Astrocyte (in vitro differentiated cells and primary cell): ENCODE measurements at regions not wholly inside any gene's neighbourhood (a gene's known extent, or its start where the extent isn't known, plus 50 kb on each side); places are given as distances from the start of the nearest gene placed in this dataset.

ENCODE experiments used
- DNase-seq: peaks from one replicate; pipeline ENCODE4 v3.0.0-alpha.2; 2010; ENCODE audit warnings: low read depth
- FAIRE-seq: peaks from 2 replicates; lab custom pipeline; 2011; peaks lifted over from hg19 to GRCh38; lab: Jason Lieb, UNC
- H2AFZ ChIP-seq: 2 replicates; pipeline ENCODE4 v1.6.0; 2012; ENCODE audit warnings: low read depth, low read length, inconsistent platforms
- H3K27ac ChIP-seq: 2 replicates; pipeline ENCODE4 v1.5.1; 2011; ENCODE audit warnings: low read depth, low read length, inconsistent platforms
- H3K27me3 ChIP-seq: 2 replicates; pipeline ENCODE4 v1.6.0; 2011; ENCODE audit warnings: low read length, inconsistent platforms; ENCODE audit not compliant: insufficient read depth
- H3K36me3 ChIP-seq: 2 replicates; pipeline ENCODE4 v1.5.1; 2011; ENCODE audit warnings: low read length, inconsistent platforms; ENCODE audit not compliant: insufficient read depth
- H3K4me1 ChIP-seq: 2 replicates; pipeline ENCODE4 v1.5.1; 2011; ENCODE audit warnings: low read length, inconsistent platforms; ENCODE audit not compliant: insufficient read depth
- H3K4me2 ChIP-seq: 2 replicates; pipeline ENCODE4 v1.6.0; 2012; ENCODE audit warnings: low read length, inconsistent platforms
- H3K4me3 ChIP-seq: 2 replicates; pipeline ENCODE4 v1.5.1; 2011; ENCODE audit warnings: low read depth, mild to moderate bottlenecking, low read length, inconsistent platforms; ENCODE audit not compliant: insufficient read depth
- H3K79me2 ChIP-seq: 2 replicates; pipeline ENCODE4 v1.6.0; 2012; ENCODE audit warnings: mild to moderate bottlenecking, low read length, inconsistent platforms; ENCODE audit not compliant: insufficient read depth
- H3K9ac ChIP-seq: 2 replicates; pipeline ENCODE4 v1.6.0; 2012; ENCODE audit warnings: mild to moderate bottlenecking, low read length, inconsistent platforms
- H3K9me3 ChIP-seq: 2 replicates; pipeline ENCODE4 v1.5.1; 2012; ENCODE audit warnings: low read depth, mild to moderate bottlenecking, low read length, inconsistent platforms; ENCODE audit not compliant: insufficient read depth
- H4K20me1 ChIP-seq: 2 replicates; pipeline ENCODE4 v1.6.0; 2012; ENCODE audit warnings: low read length, inconsistent platforms; ENCODE audit not compliant: insufficient read depth
- H3K27ac Mint-ChIP-seq: one replicate; pipeline ENCODE4 v1.8.0; 2021; ENCODE audit warnings: mild to moderate bottlenecking, mixed read lengths; ENCODE audit not compliant: unreplicated experiment
- H3K27me3 Mint-ChIP-seq: one replicate; pipeline ENCODE4 v1.8.0; 2021; ENCODE audit warnings: low read depth, mixed read lengths; ENCODE audit not compliant: unreplicated experiment
- H3K36me3 Mint-ChIP-seq: one replicate; pipeline ENCODE4 v1.8.0; 2021; ENCODE audit warnings: low read depth, mixed read lengths; ENCODE audit not compliant: unreplicated experiment
- H3K4me1 Mint-ChIP-seq: one replicate; pipeline ENCODE4 v1.8.0; 2021; ENCODE audit warnings: low read depth, mixed read lengths; ENCODE audit not compliant: unreplicated experiment
- H3K4me3 Mint-ChIP-seq: one replicate; pipeline ENCODE4 v1.8.0; 2021; ENCODE audit warnings: mild to moderate bottlenecking, moderate library complexity, mixed read lengths; ENCODE audit not compliant: unreplicated experiment
- H3K9me3 Mint-ChIP-seq: one replicate; pipeline ENCODE4 v1.8.0; 2021; ENCODE audit warnings: mild to moderate bottlenecking, mixed read lengths; ENCODE audit not compliant: unreplicated experiment
- CTCF ChIP-seq: IDR thresholded peaks from 2 replicates; pipeline ENCODE4 v1.5.1; 2011; ENCODE audit warnings: low read depth, mild to moderate bottlenecking, inconsistent platforms, low read length, moderate library complexity; ENCODE audit not compliant: insufficient read depth
- EZH2 ChIP-seq: IDR thresholded peaks from 2 replicates; pipeline ENCODE4 v1.6.1; 2012; ENCODE audit warnings: mild to moderate bottlenecking, low read length, inconsistent platforms; ENCODE audit not compliant: insufficient read depth

DNA sequence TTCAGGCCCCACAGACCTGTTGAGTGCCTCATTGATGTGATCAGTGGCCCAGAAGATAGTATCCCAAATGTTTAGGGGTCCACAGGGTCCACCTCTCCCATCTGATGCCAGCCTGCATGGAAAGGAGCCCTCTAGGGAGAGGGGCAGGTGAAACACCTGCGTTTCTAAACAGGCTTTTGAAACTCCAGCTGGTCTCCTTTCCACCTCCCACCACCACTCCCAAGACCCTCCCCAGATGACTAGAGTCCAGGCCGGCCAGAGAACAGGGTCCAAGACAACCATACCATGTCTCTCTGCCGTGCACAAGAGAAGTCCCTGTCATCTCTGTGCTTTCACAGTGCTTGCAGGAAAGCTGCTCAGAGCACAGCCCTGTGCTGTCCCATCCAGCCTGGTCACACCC is 105.0 kb upstream of the NANOS1 start:
- no peak overlapping the region for H3K27ac Mint-ChIP-seq
- no peaks in the 10 kb centered on the region for H3K79me2 ChIP-seq
- H3K9me3 ChIP-seq, result no peaks in the 10 kb centered on the region
- H3K9me3 Mint-ChIP-seq, result peaks cover 4% of the 10 kb centered on the region
- no peak overlapping the region for H2AFZ ChIP-seq
- H3K4me3 Mint-ChIP-seq, result no peak overlapping the region
- no peaks in the 10 kb centered on the region for H3K36me3 Mint-ChIP-seq
- no peaks in the 10 kb centered on the region for H3K4me1 Mint-ChIP-seq
- peaks cover 6% of the 10 kb centered on the region for H3K27me3 Mint-ChIP-seq
- FAIRE-seq (no peak), DNase-seq (no peak)
- H3K9ac ChIP-seq, result no peak overlapping the region
- H3K4me2 ChIP-seq, result no peak overlapping the region
- H4K20me1 ChIP-seq, result no peaks in the 10 kb centered on the region
- TF ChIP-seq CTCF (no peak), EZH2 (no peak)
- no peaks in the 10 kb centered on the region for H3K36me3 ChIP-seq
- no peaks in the 10 kb centered on the region for H3K4me1 ChIP-seq
- H3K4me3 ChIP-seq, result no peak overlapping the region
- no peaks in the 10 kb centered on the region for H3K27me3 ChIP-seq
- H3K27ac ChIP-seq, result no peak overlapping the region

DNA sequence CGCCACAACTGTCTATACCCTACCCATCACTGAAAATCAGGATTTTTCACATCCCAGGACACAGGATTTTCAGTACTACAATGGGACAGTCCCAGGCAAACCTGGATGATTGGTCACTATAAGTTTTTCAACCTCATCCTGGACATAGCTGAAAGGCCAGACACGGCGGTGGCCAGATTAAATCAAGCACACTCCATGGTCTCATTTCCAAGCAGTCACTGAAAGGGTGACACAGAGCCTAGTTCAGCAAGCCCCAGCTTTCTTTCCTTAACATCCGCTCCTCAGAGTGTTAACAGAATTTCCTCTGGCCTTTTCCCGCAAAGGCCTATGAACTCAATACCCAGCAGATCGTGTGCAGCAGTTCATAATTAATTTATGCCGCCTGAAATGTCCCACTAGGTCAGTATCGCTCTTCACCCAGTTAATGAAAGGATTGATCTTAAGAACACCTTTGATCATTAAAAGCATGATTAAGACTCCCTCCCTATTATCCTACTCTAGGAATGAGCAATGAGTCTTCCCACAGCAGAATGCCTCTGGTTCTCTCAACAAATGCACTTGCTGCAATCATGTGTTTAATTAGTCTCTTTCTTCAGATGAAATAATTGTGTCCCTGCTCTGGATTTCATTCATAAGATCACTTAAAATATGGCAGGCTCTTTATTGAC is 104.0 kb upstream of the NANOS1 start:
- Histone ChIP-seq H3K4me3 (no peak overlapping the region), H3K27me3 (no peaks in the 10 kb centered on the region), H3K4me1 (no peaks in the 10 kb centered on the region), H3K9me3 (no peaks in the 10 kb centered on the region), H3K4me2 (no peak overlapping the region), H2AFZ (no peak overlapping the region), H3K27ac (no peak overlapping the region), H4K20me1 (no peaks in the 10 kb centered on the region), H3K79me2 (no peaks in the 10 kb centered on the region), H3K9ac (no peak overlapping the region), H3K36me3 (no peaks in the 10 kb centered on the region)
- DNase-seq, result no peak
- Mint-ChIP-seq H3K36me3 (no peaks in the 10 kb centered on the region), H3K27ac (no peak overlapping the region), H3K27me3 (peaks cover 6% of the 10 kb centered on the region), H3K9me3 (peaks cover 4% of the 10 kb centered on the region), H3K4me1 (no peaks in the 10 kb centered on the region), H3K4me3 (no peak overlapping the region)
- FAIRE-seq, result no peak
- TF ChIP-seq EZH2 (no peak), CTCF (no peak)

DNA sequence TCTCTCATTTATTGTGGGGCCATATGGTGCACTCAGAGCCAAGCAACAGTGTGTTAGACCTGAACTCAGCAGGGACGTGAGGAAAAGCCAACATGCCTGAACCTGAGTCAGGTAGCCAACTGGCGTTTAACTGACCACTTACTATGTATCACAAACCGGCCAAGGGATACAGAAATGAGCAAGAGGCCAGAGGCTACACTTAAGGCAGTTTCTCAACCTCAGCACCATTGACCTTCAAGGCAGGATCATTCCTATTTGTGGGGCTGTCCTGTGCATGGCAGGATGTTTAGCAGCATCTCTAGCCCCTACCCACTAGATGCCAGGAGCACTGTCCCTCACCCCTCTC is 103.5 kb upstream of the NANOS1 start:
- H3K4me1 Mint-ChIP-seq, result no peaks in the 10 kb centered on the region
- no peak overlapping the region for H3K27ac Mint-ChIP-seq
- no peak for TF ChIP-seq CTCF
- TF ChIP-seq EZH2, result no peak
- H3K27ac ChIP-seq, result no peak overlapping the region
- H3K27me3 Mint-ChIP-seq, result peaks cover 6% of the 10 kb centered on the region
- H3K9me3 ChIP-seq, result no peaks in the 10 kb centered on the region
- H3K36me3 ChIP-seq, result no peaks in the 10 kb centered on the region
- H3K27me3 ChIP-seq, result no peaks in the 10 kb centered on the region
- no peaks in the 10 kb centered on the region for H3K79me2 ChIP-seq
- no peak for DNase-seq
- no peaks in the 10 kb centered on the region for H3K36me3 Mint-ChIP-seq
- H4K20me1 ChIP-seq, result no peaks in the 10 kb centered on the region
- no peak overlapping the region for H2AFZ ChIP-seq
- no peak overlapping the region for H3K4me3 ChIP-seq
- H3K4me2 ChIP-seq, result no peak overlapping the region
- no peak overlapping the region for H3K4me3 Mint-ChIP-seq
- no peak for FAIRE-seq
- H3K9ac ChIP-seq, result no peak overlapping the region
- H3K9me3 Mint-ChIP-seq, result peaks cover 9% of the 10 kb centered on the region
- no peaks in the 10 kb centered on the region for H3K4me1 ChIP-seq
